Natural killer cell (primary cell): ENCODE measurements at regions not wholly inside any gene's neighbourhood (a gene's known extent, or its start where the extent isn't known, plus 50 kb on each side); places are given as distances from the start of the nearest gene placed in this dataset.

Experiments used
- ATAC-seq, 3 donors: fragments of 150-1000 bp in 2 of 3; fragments of 200-7000 bp in 1 of 3; cut with Tn5 transposase; 1 replicate in 1 of 3; 2 replicates in 2 of 3; pipeline ENCODE4 v1.10.0; 2021; ENCODE audit warnings: mild to moderate bottlenecking in 2 of 3, moderate library complexity in 2 of 3
- DNase-seq, 2 donors: peaks; one replicate each; pipeline versions ENCODE4 v3.0.0 to v3.0.0-alpha.2; 2013 to 2021; ENCODE audit warnings: mixed read lengths in 1 of 2
- H3K27ac ChIP-seq: one replicate; pipeline ENCODE4 v1.5.1; 2013; ENCODE audit warnings: mild to moderate bottlenecking, low read length
- H3K27me3 ChIP-seq: one replicate; pipeline ENCODE4 v1.6.1; 2013; ENCODE audit warnings: low read length; ENCODE audit not compliant: control insufficient read depth, insufficient read depth
- H3K36me3 ChIP-seq: one replicate; pipeline ENCODE4 v1.6.1; 2013; ENCODE audit warnings: low read length; ENCODE audit not compliant: control insufficient read depth, insufficient read depth
- H3K4me1 ChIP-seq: one replicate; pipeline ENCODE4 v1.6.1; 2013; ENCODE audit warnings: low read length; ENCODE audit not compliant: control insufficient read depth, insufficient read depth
- H3K4me3 ChIP-seq: one replicate; pipeline ENCODE4 v1.5.1; 2013; ENCODE audit warnings: low read length
- H3K9me3 ChIP-seq: one replicate; pipeline ENCODE4 v1.6.1; 2013; ENCODE audit warnings: low read length; ENCODE audit not compliant: control insufficient read depth, insufficient read depth
- H3K27ac Mint-ChIP-seq, 2 donors: one replicate each; pipeline ENCODE4 v1.8.0; 2022; ENCODE audit warnings: mild to moderate bottlenecking in 2 of 2, mixed read lengths in 2 of 2, moderate library complexity in 1 of 2
- H3K27me3 Mint-ChIP-seq, 2 donors: one replicate each; pipeline ENCODE4 v1.8.0; 2022; ENCODE audit warnings: low read depth in 2 of 2, mixed read lengths in 2 of 2
- H3K36me3 Mint-ChIP-seq: one replicate; pipeline ENCODE4 v1.8.0; 2022; ENCODE audit warnings: mixed read lengths
- H3K4me1 Mint-ChIP-seq, 2 donors: one replicate each; pipeline ENCODE4 v1.8.0; 2022; ENCODE audit warnings: mixed read lengths in 2 of 2
- H3K4me3 Mint-ChIP-seq: one replicate; pipeline ENCODE4 v1.8.0; 2022; ENCODE audit warnings: mild to moderate bottlenecking, moderate library complexity, mixed read lengths
- H3K9me3 Mint-ChIP-seq, 2 donors: one replicate each; pipeline ENCODE4 v1.8.0; 2022; ENCODE audit warnings: mixed read lengths in 2 of 2
- WGBS: methylation state at CpG from one replicate; pipeline ENCODE4 v1.1.7; 2013; ENCODE audit warnings: missing lambda C conversion rate; ENCODE audit not compliant: insufficient coverage; 5-methylcytosine and 5-hydroxymethylcytosine counted together
- intact Hi-C: fragments of 100-400 bp; cut with micrococcal nuclease; formaldehyde crosslinking; loops from one replicate; pipeline ENCODE4 v1.14.2; 2022
- TF ChIP-seq, protein P1 (sequence below): fragments of 200-600 bp; IDR thresholded peaks from one replicate; pipeline ENCODE4 v1.8.0; 2022; ENCODE audit warnings: antibody characterized with exemption

DNA sequence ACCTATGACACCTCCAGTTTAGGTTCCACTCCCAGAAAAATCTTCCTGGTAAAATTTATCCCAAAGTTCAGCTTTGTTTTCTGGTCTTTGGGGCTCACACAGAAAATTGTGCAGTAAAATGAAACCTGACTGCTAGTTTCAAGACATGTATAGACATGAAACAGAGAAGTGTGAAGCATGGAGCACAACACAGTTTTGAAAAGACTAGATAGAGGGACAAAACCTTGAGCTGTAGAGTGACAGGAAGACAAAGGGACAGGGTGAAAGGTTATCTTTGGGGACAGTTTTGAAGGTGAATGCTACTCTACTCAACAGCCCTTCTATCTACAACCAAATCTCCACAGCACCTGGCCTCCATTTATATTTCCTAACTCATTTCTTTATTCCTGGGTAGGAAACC, 352.6 kb downstream of the RBM43 start:
- no peaks in the 10 kb centered on the region for H3K36me3 Mint-ChIP-seq
- peaks cover 2% of the 10 kb centered on the region for H3K9me3 ChIP-seq
- H3K27me3 Mint-ChIP-seq, result no peaks in the 10 kb centered on the region
- no peaks in the 10 kb centered on the region for H3K27me3 ChIP-seq
- no peaks in the 10 kb centered on the region for H3K4me1 Mint-ChIP-seq
- no peaks in the 10 kb centered on the region for H3K4me1 ChIP-seq
- ATAC-seq (no peak), DNase-seq (no peak)
- no peak overlapping the region for H3K27ac ChIP-seq
- TF ChIP-seq, protein P1, sequence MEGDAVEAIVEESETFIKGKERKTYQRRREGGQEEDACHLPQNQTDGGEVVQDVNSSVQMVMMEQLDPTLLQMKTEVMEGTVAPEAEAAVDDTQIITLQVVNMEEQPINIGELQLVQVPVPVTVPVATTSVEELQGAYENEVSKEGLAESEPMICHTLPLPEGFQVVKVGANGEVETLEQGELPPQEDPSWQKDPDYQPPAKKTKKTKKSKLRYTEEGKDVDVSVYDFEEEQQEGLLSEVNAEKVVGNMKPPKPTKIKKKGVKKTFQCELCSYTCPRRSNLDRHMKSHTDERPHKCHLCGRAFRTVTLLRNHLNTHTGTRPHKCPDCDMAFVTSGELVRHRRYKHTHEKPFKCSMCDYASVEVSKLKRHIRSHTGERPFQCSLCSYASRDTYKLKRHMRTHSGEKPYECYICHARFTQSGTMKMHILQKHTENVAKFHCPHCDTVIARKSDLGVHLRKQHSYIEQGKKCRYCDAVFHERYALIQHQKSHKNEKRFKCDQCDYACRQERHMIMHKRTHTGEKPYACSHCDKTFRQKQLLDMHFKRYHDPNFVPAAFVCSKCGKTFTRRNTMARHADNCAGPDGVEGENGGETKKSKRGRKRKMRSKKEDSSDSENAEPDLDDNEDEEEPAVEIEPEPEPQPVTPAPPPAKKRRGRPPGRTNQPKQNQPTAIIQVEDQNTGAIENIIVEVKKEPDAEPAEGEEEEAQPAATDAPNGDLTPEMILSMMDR, result no peak
- H3K9me3 Mint-ChIP-seq, result peaks cover 0 to 17% of the 10 kb centered on the region in 2 donors
- H3K4me3 Mint-ChIP-seq, result no peak overlapping the region
- no peak overlapping the region for H3K4me3 ChIP-seq
- H3K27ac Mint-ChIP-seq, result no peak overlapping the region
- intact Hi-C loops, result no loop called here
- H3K36me3 ChIP-seq, result no peaks in the 10 kb centered on the region

DNA sequence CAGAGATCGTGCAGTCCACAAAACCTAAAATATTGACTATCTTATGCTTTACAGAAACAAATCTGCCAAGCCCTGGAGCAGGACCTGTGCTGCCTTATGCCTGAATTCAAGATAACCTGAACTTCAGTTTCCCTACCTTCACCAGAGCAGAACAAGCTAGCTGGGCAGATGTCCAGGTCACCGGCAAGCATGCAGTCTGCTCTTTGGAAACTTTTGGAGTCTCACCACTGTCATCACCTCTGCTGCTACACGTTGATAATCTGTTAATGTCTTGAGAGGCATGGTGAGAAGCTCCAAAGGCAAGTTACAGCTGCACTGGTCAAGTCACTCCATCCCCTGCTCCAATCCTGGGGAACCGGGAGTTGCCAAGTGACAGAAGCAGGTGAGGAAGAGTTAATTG, 354.2 kb downstream of the RBM43 start:
- H3K4me3 ChIP-seq, result no peak overlapping the region
- no peak overlapping the region for H3K27ac Mint-ChIP-seq
- no peaks in the 10 kb centered on the region for H3K27me3 ChIP-seq
- ATAC-seq, result no peak
- H3K4me3 Mint-ChIP-seq, result no peak overlapping the region
- no peak for DNase-seq
- H3K9me3 Mint-ChIP-seq, result peaks cover 0 to 18% of the 10 kb centered on the region in 2 donors
- intact Hi-C loops, result no loop called here
- no peaks in the 10 kb centered on the region for H3K36me3 Mint-ChIP-seq
- H3K27ac ChIP-seq, result no peak overlapping the region
- H3K4me1 ChIP-seq, result no peaks in the 10 kb centered on the region
- no peaks in the 10 kb centered on the region for H3K4me1 Mint-ChIP-seq
- H3K27me3 Mint-ChIP-seq, result no peaks in the 10 kb centered on the region
- H3K36me3 ChIP-seq, result no peaks in the 10 kb centered on the region
- WGBS, result 67% methylated on average over 3 of the region's 4 CpGs
- TF ChIP-seq, protein P1, result no peak
- H3K9me3 ChIP-seq, result peaks cover 2% of the 10 kb centered on the region

DNA sequence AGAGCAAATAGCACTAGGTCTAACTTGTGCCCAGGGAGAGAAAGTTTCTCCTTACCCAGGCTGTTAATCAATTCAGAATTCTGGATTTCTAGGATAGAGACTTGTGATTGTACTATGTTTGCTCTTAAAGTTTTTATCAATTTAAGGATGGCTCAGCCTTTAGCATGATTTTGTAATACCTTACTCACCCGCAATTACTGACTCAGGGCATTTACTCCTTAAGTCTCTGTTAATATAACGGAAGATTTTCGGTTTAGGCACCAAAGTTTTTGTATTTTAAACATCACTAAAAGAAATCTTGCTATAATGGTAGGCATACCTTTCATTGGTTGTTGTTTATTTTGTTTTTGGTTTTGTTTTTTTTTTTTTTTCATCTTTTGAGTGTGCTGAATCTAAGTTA, 358.2 kb downstream of the RBM43 start:
- ATAC-seq, result no peak
- Mint-ChIP-seq H3K36me3 (no peaks in the 10 kb centered on the region), H3K27me3 (no peaks in the 10 kb centered on the region), H3K4me1 (no peaks in the 10 kb centered on the region), H3K9me3 (peaks cover 5 to 17% of the 10 kb centered on the region in 2 donors), H3K4me3 (no peak overlapping the region), H3K27ac (no peak overlapping the region)
- Histone ChIP-seq H3K4me1 (no peaks in the 10 kb centered on the region), H3K27me3 (no peaks in the 10 kb centered on the region), H3K4me3 (no peak overlapping the region), H3K36me3 (no peaks in the 10 kb centered on the region), H3K9me3 (peaks cover 2% of the 10 kb centered on the region), H3K27ac (no peak overlapping the region)
- DNase-seq, result no peak
- intact Hi-C loops, result no loop called here
- TF ChIP-seq, protein P1, result no peak
- no CpG with 5 or more reads among the region's 3 CpGs for WGBS

DNA sequence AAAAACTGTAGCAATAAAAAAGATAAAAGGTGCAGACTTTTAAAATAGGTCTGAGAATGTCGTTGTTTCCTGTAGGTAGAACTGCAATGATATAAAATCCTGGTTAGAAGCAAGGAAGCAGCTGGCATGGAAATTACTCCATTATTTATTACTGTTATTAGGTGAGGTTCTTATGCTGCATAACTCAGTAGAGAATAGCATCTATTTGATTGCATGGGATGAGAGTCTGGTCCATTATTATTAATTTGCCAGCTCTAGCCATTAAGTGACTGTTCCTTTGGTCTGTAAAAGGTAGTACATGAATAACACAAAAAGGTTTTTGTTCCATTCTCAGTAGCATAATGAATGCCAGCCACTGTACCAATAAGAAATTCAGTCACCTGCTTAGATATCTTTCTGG, 358.6 kb downstream of the RBM43 start:
- Mint-ChIP-seq H3K27me3 (no peaks in the 10 kb centered on the region), H3K9me3 (peaks cover 8 to 18% of the 10 kb centered on the region in 2 donors), H3K4me1 (no peaks in the 10 kb centered on the region), H3K4me3 (no peak overlapping the region), H3K27ac (no peak overlapping the region), H3K36me3 (no peaks in the 10 kb centered on the region)
- H3K36me3 ChIP-seq, result no peaks in the 10 kb centered on the region
- WGBS, result 78% methylated on average over 1 of the region's 1 CpG
- no peaks in the 10 kb centered on the region for H3K27me3 ChIP-seq
- peaks cover 2% of the 10 kb centered on the region for H3K9me3 ChIP-seq
- intact Hi-C loops, result no loop called here
- H3K27ac ChIP-seq, result no peak overlapping the region
- TF ChIP-seq, protein P1, result no peak
- ATAC-seq (no peak), DNase-seq (no peak)
- no peak overlapping the region for H3K4me3 ChIP-seq
- no peaks in the 10 kb centered on the region for H3K4me1 ChIP-seq
